HCT116 (cell line): ENCODE measurements at regions not wholly inside any gene's neighbourhood (a gene's known extent, or its start where the extent isn't known, plus 50 kb on each side); places are given as distances from the start of the nearest gene placed in this dataset.

Source experiments
- ATAC-seq: fragments of 200-7000 bp; cut with Tn5 transposase; 2 replicates; pipeline ENCODE4 v1.9.1; 2020; ENCODE audit warnings: mild to moderate bottlenecking, moderate library complexity
- BruUV-seq: library from RNA; stranded (reverse); fragments of 400-500 nt; replicated peaks from 2 replicates; lab custom pipeline; 2021; lab: Mats Ljungman, UMichigan
- CTCF ChIA-PET: fragments of 300-600 bp; sonication (Branson Sonifier 250); formaldehyde crosslinking; loops from one replicate; lab custom pipeline; 2021; ENCODE audit warnings: antibody characterized with exemption; lab: Charles Lee
- POLR2A ChIA-PET: fragments of 300-600, 350-600 bp; sonication (Branson Sonifier 250); formaldehyde crosslinking; loops from one replicate; lab custom pipeline; 2021; ENCODE audit warnings: antibody characterized with exemption; lab: Charles Lee
- RAD21 ChIA-PET, 2 experiments: fragments of 300-600 bp; sonication (Branson Sonifier 250); formaldehyde crosslinking; loops; one replicate each; lab custom pipeline; 2023; ENCODE audit warnings: low total read pairs in 2 of 2; ENCODE audit not compliant: uncharacterized antibody in 2 of 2, unreplicated experiment in 2 of 2, low non-redundant PET in 1 of 2; lab: Charles Lee
- DNase-seq: peaks from one replicate; pipeline ENCODE4 v3.0.0-alpha.2; 2010; ENCODE audit warnings: low read depth, low spot score
- H2AFZ ChIP-seq: fragments of 200-600 bp; shearing (Covaris generic), sonication (generic); 2 replicates; pipeline ENCODE4 v1.6.1; 2017; ENCODE audit warnings: low read depth, mixed run types, mixed read lengths, antibody characterized with exemption, low read length; ENCODE audit not compliant: poor library complexity, severe bottlenecking
- H3K27ac ChIP-seq: 2 replicates; pipeline ENCODE4 v1.5.1; 2012; ENCODE audit warnings: low read depth, low read length
- H3K27me3 ChIP-seq: fragments of 200-600 bp; sonication (generic); 2 replicates; pipeline ENCODE4 v1.6.1; 2016; ENCODE audit warnings: mixed run types, low read length, mixed read lengths; ENCODE audit not compliant: insufficient read depth
- H3K36me3 ChIP-seq, 2 experiments: fragments of 200-500 bp in 1 of 2; fragments of 200-600 bp in 1 of 2; sonication (Bioruptor generic) in 1 of 2; sonication (generic) in 1 of 2; 2 replicates each; pipeline versions ENCODE4 v1.5.1 to v1.6.1; 2014 to 2016; ENCODE audit warnings: low read length in 2 of 2, inconsistent platforms in 1 of 2, mixed read lengths in 1 of 2, mixed run types in 1 of 2; ENCODE audit not compliant: insufficient read depth in 2 of 2, control insufficient read depth in 1 of 2
- H3K4me1 ChIP-seq, 2 experiments: fragments of 200-600 bp in 1 of 2; sonication (generic) in 1 of 2; 2 replicates each; pipeline versions ENCODE4 v1.5.1 to v1.6.1; 2012 to 2017; ENCODE audit warnings: low read length in 2 of 2, inconsistent platforms in 1 of 2, mild to moderate bottlenecking in 1 of 2, mixed read lengths in 1 of 2, mixed run types in 1 of 2, moderate library complexity in 1 of 2; ENCODE audit not compliant: insufficient read depth in 2 of 2, control insufficient read depth in 1 of 2
- H3K4me2 ChIP-seq: fragments of 200-600 bp; sonication (generic); 2 replicates; pipeline ENCODE4 v1.6.1; 2017; ENCODE audit warnings: mixed run types, low read length, mixed read lengths
- H3K4me3 ChIP-seq, 2 experiments: fragments of 200-600 bp in 1 of 2; sonication (generic) in 1 of 2; replicated peaks in 1 of 2; 2 replicates each; pipeline ENCODE4 v1.5.1; 2011 to 2016; ENCODE audit warnings: low read length in 2 of 2, control low read depth in 1 of 2, low read depth in 1 of 2, mild to moderate bottlenecking in 1 of 2, mixed read lengths in 1 of 2, mixed run types in 1 of 2
- H3K79me2 ChIP-seq: fragments of 200-600 bp; sonication (generic); 2 replicates; pipeline ENCODE4 v1.6.1; 2017; ENCODE audit warnings: mild to moderate bottlenecking, mixed run types, low read length, moderate library complexity, mixed read lengths; ENCODE audit not compliant: insufficient read depth
- H3K9ac ChIP-seq: fragments of 200-600 bp; sonication (generic); 2 replicates; pipeline ENCODE4 v1.6.1; 2016; ENCODE audit warnings: low read length, mixed read lengths
- H3K9me2 ChIP-seq: fragments of 200-600 bp; sonication (generic), shearing (Covaris generic); 2 replicates; pipeline ENCODE4 v1.6.1; 2017; ENCODE audit warnings: mixed run types, mild to moderate bottlenecking, moderate library complexity; ENCODE audit not compliant: insufficient read depth
- H3K9me3 ChIP-seq, 2 experiments: fragments of 200-500 bp in 1 of 2; fragments of 200-600 bp in 1 of 2; sonication (Bioruptor generic) in 1 of 2; sonication (generic) in 1 of 2; 2 replicates each; pipeline ENCODE4 v1.6.1; 2014 to 2017; ENCODE audit warnings: low read length in 2 of 2, mixed read lengths in 2 of 2, inconsistent platforms in 1 of 2, low read depth in 1 of 2, mild to moderate bottlenecking in 1 of 2, mixed run types in 1 of 2, moderate library complexity in 1 of 2; ENCODE audit not compliant: control insufficient read depth in 1 of 2, insufficient read depth in 1 of 2
- H4K20me1 ChIP-seq: fragments of 200-600 bp; sonication (generic), shearing (Covaris generic); 2 replicates; pipeline ENCODE4 v1.6.1; 2017; ENCODE audit warnings: mixed run types, mild to moderate bottlenecking, moderate library complexity; ENCODE audit not compliant: insufficient read depth
- EZH2 ChIP-seq: fragments of 200-600 bp; sonication (generic); IDR thresholded peaks from 2 replicates; pipeline ENCODE4 v1.6.1; 2017; ENCODE audit warnings: antibody characterized with exemption, mixed run types
- EZH2phosphoT487 ChIP-seq: fragments of 200-600 bp; IDR thresholded peaks from 2 replicates; pipeline ENCODE4 v1.6.1; 2018; ENCODE audit warnings: antibody characterized with exemption, borderline replicate concordance
- JUND ChIP-seq: IDR thresholded peaks from 2 replicates; pipeline ENCODE4 v1.6.1; 2012
- POLR2A ChIP-seq: IDR thresholded peaks from 2 replicates; pipeline ENCODE4 v1.7.0; 2011; ENCODE audit warnings: borderline replicate concordance; ENCODE audit not compliant: insufficient read depth, insufficient read length; ENCODE audit errors: extremely low read depth
- POLR2AphosphoS5 ChIP-seq: IDR thresholded peaks from 2 replicates; pipeline ENCODE4 v1.6.1; 2011; ENCODE audit warnings: mild to moderate bottlenecking, low read depth, low read length, moderate library complexity
- SIN3A ChIP-seq: IDR thresholded peaks from 2 replicates; pipeline ENCODE4 v1.6.1; 2012; ENCODE audit warnings: low read depth
- SP1 ChIP-seq: IDR thresholded peaks from 2 replicates; pipeline ENCODE4 v1.6.1; 2012; ENCODE audit warnings: low read depth
- SRF ChIP-seq: IDR thresholded peaks from 2 replicates; pipeline ENCODE4 v1.6.1; 2012; ENCODE audit warnings: low read depth
- TCF7L2 ChIP-seq: IDR thresholded peaks from 2 replicates; pipeline ENCODE4 v1.7.0; 2011; ENCODE audit warnings: borderline replicate concordance, inconsistent platforms; ENCODE audit not compliant: insufficient read depth, insufficient read length; ENCODE audit errors: extremely low read depth
- YY1 ChIP-seq: IDR thresholded peaks from 2 replicates; pipeline ENCODE4 v1.6.1; 2011; ENCODE audit warnings: low read length, low read depth, moderate library complexity, mild to moderate bottlenecking; ENCODE audit not compliant: insufficient replicate concordance; ENCODE audit errors: extremely low read depth
- ZFX ChIP-seq: fragments of 450-650 bp; IDR thresholded peaks from 2 replicates; pipeline ENCODE4 v1.6.1; 2017
- ZNF274 ChIP-seq: fragments of 200-500 bp; sonication (Bioruptor generic); IDR thresholded peaks from 2 replicates; pipeline ENCODE4 v1.6.1; 2014; ENCODE audit warnings: mild to moderate bottlenecking, low read depth, low read length, inconsistent platforms
- intact Hi-C: fragments of 100-400 bp; cut with micrococcal nuclease; formaldehyde crosslinking; loops from 2 replicates; pipeline ENCODE4 v1.10.0; 2022
- TF ChIP-seq, protein P1 (sequence below), 3 experiments: fragments of 200-600 bp in 1 of 3; sonication (generic) in 1 of 3; IDR thresholded peaks in 2 of 3; conservative IDR thresholded peaks in 1 of 3; 2 replicates each; pipeline ENCODE4 v1.5.1; 2012 to 2017; ENCODE audit warnings: low read depth in 2 of 3, low read length in 2 of 3, antibody characterized with exemption in 1 of 3, borderline replicate concordance in 1 of 3, control low read depth in 1 of 3, mild to moderate bottlenecking in 1 of 3, mixed read lengths in 1 of 3, mixed run types in 1 of 3, moderate library complexity in 1 of 3; ENCODE audit not compliant: insufficient read depth in 1 of 3
- TF ChIP-seq, protein P2 (sequence below): IDR thresholded peaks from 2 replicates; pipeline ENCODE4 v1.6.1; 2012
- TF ChIP-seq, protein P3 (sequence below): IDR thresholded peaks from 2 replicates; pipeline ENCODE4 v1.6.1; 2012; ENCODE audit warnings: low read depth

DNA sequence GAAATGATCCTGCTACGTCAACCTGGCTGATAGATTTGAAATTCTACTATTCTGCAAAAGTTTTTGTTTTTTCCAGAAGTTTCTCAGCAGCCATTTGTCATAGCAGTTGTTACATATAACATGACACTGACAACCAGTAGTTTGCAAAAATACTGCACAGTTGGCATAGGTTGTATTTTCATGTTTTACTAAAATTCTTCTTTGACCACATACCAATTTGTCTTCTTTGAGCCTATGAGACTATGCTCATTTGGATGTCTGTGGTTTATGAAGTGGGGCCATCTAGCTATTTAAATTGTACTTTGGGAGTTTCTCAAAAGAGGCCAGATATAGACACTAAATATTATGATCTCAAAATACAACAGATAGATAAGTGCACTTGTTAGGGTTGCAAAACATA is 104.9 kb upstream of the PREP start (continued):
- no peak for TF ChIP-seq YY1
- no peak for TF ChIP-seq SP1
- no peak for TF ChIP-seq POLR2AphosphoS5
- no peak for TF ChIP-seq EZH2
- TF ChIP-seq EZH2phosphoT487, result no peak
- TF ChIP-seq JUND, result no peak
- TF ChIP-seq ZFX, result no peak
- TF ChIP-seq, protein P1, sequence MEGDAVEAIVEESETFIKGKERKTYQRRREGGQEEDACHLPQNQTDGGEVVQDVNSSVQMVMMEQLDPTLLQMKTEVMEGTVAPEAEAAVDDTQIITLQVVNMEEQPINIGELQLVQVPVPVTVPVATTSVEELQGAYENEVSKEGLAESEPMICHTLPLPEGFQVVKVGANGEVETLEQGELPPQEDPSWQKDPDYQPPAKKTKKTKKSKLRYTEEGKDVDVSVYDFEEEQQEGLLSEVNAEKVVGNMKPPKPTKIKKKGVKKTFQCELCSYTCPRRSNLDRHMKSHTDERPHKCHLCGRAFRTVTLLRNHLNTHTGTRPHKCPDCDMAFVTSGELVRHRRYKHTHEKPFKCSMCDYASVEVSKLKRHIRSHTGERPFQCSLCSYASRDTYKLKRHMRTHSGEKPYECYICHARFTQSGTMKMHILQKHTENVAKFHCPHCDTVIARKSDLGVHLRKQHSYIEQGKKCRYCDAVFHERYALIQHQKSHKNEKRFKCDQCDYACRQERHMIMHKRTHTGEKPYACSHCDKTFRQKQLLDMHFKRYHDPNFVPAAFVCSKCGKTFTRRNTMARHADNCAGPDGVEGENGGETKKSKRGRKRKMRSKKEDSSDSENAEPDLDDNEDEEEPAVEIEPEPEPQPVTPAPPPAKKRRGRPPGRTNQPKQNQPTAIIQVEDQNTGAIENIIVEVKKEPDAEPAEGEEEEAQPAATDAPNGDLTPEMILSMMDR (IDR thresholded peaks at IDR 0.05 in 2 of 3, conservative IDR thresholded peaks at IDR 0.05 in 1 of 3; ENCODE audit: borderline replicate concordance in 1 of 3, insufficient read depth in 1 of 3, low read depth in 2 of 3, low read length in 2 of 3), result no peak

DNA sequence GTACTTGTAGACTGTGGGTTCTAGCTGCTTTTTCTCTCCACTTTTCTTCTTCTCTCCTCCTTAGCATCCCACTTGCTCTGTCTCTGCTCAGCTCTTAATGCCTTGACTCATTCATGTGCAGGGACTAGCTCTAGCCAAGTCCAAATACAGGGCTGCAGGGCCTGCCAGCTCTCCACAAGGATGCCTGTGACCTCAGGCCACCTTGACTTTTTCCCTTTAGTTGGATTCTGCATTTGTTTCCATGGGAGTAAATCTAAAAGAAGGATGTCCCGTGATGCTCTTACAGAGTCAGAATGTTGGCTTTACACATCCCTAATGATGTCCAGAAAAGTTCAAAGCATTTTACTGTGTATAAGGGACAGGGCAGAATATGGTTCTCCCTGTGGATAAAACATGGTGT is 101.8 kb upstream of the PREP start:
- TF ChIP-seq YY1 (no peak), SIN3A (no peak), ZFX (no peak), JUND (no peak), EZH2phosphoT487 (no peak), TCF7L2 (no peak), POLR2AphosphoS5 (no peak), ZNF274 (no peak), SRF (no peak), EZH2 (no peak), POLR2A (no peak)
- TF ChIP-seq, protein P2, sequence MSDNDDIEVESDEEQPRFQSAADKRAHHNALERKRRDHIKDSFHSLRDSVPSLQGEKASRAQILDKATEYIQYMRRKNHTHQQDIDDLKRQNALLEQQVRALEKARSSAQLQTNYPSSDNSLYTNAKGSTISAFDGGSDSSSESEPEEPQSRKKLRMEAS, result no peak
- TF ChIP-seq, protein P3, sequence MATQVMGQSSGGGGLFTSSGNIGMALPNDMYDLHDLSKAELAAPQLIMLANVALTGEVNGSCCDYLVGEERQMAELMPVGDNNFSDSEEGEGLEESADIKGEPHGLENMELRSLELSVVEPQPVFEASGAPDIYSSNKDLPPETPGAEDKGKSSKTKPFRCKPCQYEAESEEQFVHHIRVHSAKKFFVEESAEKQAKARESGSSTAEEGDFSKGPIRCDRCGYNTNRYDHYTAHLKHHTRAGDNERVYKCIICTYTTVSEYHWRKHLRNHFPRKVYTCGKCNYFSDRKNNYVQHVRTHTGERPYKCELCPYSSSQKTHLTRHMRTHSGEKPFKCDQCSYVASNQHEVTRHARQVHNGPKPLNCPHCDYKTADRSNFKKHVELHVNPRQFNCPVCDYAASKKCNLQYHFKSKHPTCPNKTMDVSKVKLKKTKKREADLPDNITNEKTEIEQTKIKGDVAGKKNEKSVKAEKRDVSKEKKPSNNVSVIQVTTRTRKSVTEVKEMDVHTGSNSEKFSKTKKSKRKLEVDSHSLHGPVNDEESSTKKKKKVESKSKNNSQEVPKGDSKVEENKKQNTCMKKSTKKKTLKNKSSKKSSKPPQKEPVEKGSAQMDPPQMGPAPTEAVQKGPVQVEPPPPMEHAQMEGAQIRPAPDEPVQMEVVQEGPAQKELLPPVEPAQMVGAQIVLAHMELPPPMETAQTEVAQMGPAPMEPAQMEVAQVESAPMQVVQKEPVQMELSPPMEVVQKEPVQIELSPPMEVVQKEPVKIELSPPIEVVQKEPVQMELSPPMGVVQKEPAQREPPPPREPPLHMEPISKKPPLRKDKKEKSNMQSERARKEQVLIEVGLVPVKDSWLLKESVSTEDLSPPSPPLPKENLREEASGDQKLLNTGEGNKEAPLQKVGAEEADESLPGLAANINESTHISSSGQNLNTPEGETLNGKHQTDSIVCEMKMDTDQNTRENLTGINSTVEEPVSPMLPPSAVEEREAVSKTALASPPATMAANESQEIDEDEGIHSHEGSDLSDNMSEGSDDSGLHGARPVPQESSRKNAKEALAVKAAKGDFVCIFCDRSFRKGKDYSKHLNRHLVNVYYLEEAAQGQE, result no peak
- ATAC-seq, result no peak
- no peaks in the 10 kb centered on the region for H3K9me2 ChIP-seq
- H4K20me1 ChIP-seq, result no peaks in the 10 kb centered on the region
- ChIA-PET RAD21 (no interaction called here), POLR2A (no interaction called here), CTCF (no interaction called here)
- no peaks in the 10 kb centered on the region for H3K36me3 ChIP-seq
- H3K9me3 ChIP-seq, result no peaks in the 10 kb centered on the region
- H3K9ac ChIP-seq, result no peak overlapping the region
- no peak overlapping the region for H3K27ac ChIP-seq
- no peaks in the 10 kb centered on the region for H3K27me3 ChIP-seq
- no peak for DNase-seq
- H2AFZ ChIP-seq, result no peak overlapping the region
- no peak overlapping the region for H3K4me2 ChIP-seq
- BruUV-seq, result no TSS peak
- intact Hi-C loops, result no loop called here
- no peaks in the 10 kb centered on the region for H3K79me2 ChIP-seq
- no peak overlapping the region for H3K4me3 ChIP-seq
- no peaks in the 10 kb centered on the region for H3K4me1 ChIP-seq
